GM12892 (cell line): ENCODE measurements at regions not wholly inside any gene's neighbourhood (a gene's known extent, or its start where the extent isn't known, plus 50 kb on each side); places are given as distances from the start of the nearest gene placed in this dataset.

Experiments
- POLR2A ChIP-seq: IDR thresholded peaks from 2 replicates; pipeline ENCODE4 v1.6.1; 2011; ENCODE audit warnings: low read depth, low read length, control low read depth
- POLR2AphosphoS5 ChIP-seq: IDR thresholded peaks from 2 replicates; pipeline ENCODE4 v1.6.1; 2011; ENCODE audit warnings: low read depth, low read length, control low read depth

DNA sequence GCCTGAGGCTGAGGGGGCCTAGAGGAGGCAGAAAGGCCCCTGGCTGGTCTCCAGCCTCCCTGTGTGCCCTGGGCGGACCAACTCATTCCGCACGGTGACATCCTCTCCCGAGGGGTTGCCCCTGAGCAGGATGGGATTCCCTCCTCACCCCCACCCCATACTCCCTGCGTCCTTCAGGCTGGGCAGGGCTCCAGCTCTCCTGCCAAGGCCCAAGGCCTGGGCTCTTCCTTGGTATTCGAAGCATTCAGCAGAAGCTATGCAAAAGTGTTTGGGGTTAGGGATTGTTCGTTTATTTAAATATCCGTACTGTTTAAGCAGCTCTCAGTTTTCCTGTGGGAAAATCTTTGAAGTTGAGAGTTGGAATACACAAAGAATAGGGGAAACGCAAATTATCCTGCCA is 113.1 kb upstream of the RAB12 start:
- TF ChIP-seq POLR2A = no peak
- no peak for TF ChIP-seq POLR2AphosphoS5
